Gastrocnemius medialis (tissue), 4 donors: ENCODE measurements at regions not wholly inside any gene's neighbourhood (a gene's known extent, or its start where the extent isn't known, plus 50 kb on each side); places are given as distances from the start of the nearest gene placed in this dataset.

ENCODE experiments used
- ATAC-seq, 2 donors: fragments of 150-250 bp; one replicate each; pipeline ENCODE4 v1.9.1; 2016
- DNase-seq, 2 donors: peaks; one replicate each; pipeline ENCODE4 v3.0.0-alpha.2; 2019
- H3K27ac ChIP-seq, 4 donors: fragments of 200-600 bp; sonication (generic); 1 replicate in 1 of 4; 2 replicates in 3 of 4; pipeline ENCODE4 v1.5.1; 2016 to 2018; ENCODE audit warnings: mild to moderate bottlenecking in 2 of 4, moderate library complexity in 1 of 4
- H3K27me3 ChIP-seq, 3 donors: fragments of 200-600 bp; sonication (generic) in 2 of 3; 1 replicate in 1 of 3; 2 replicates in 2 of 3; pipeline versions ENCODE4 v1.5.1 to v1.6.0; 2016 to 2019; ENCODE audit warnings: mild to moderate bottlenecking in 1 of 3, moderate library complexity in 1 of 3
- H3K36me3 ChIP-seq, 2 donors: fragments of 200-600 bp; sonication (generic) in 1 of 2; one replicate each; pipeline ENCODE4 v1.5.1; 2017 to 2018
- H3K4me1 ChIP-seq, 2 donors: fragments of 200-600 bp; sonication (generic) in 1 of 2; one replicate each; pipeline ENCODE4 v1.5.1; 2016 to 2017; ENCODE audit warnings: mild to moderate bottlenecking in 2 of 2
- H3K4me3 ChIP-seq, 4 donors: fragments of 200-600 bp; sonication (generic) in 3 of 4; 1 replicate in 1 of 4; 2 replicates in 3 of 4; pipeline ENCODE4 v1.5.1; 2016 to 2019; ENCODE audit warnings: mild to moderate bottlenecking in 2 of 4
- H3K9me3 ChIP-seq, 3 donors: fragments of 200-600 bp; sonication (generic) in 2 of 3; 1 replicate in 1 of 3; 2 replicates in 2 of 3; pipeline ENCODE4 v1.5.1; 2016 to 2019
- CTCF ChIP-seq, 5 experiments: fragments of 450-650 bp in 3 of 5; fragments of 200-600 bp in 2 of 5; sonication (generic) in 2 of 5; IDR thresholded peaks in 4 of 5; conservative IDR thresholded peaks in 1 of 5; 1 replicate in 4 of 5; 2 replicates in 1 of 5; pipeline ENCODE4 v1.5.1; 2016 to 2019; ENCODE audit warnings: antibody characterized with exemption in 5 of 5, mild to moderate bottlenecking in 3 of 5, moderate library complexity in 3 of 5
- POLR2A ChIP-seq, 2 donors: fragments of 450-650 bp; IDR thresholded peaks; one replicate each; pipeline ENCODE4 v1.6.1; 2017; ENCODE audit warnings: antibody characterized with exemption in 2 of 2, mild to moderate bottlenecking in 2 of 2, moderate library complexity in 2 of 2
- in situ Hi-C, 4 donors: fragments of 200-750 bp; cut with MboI; loops; one replicate each; pipeline versions ENCODE4 v1.15.0 to v1.8.0; 2017; ENCODE audit warnings: low sequenced_read_pairs in 4 of 4
- intact Hi-C: fragments of 100-400 bp; cut with DNase I; formaldehyde crosslinking; loops from one replicate; pipeline ENCODE4 v1.15.1; 2023; ENCODE audit warnings: low total_unique reads

GRCh38 chr13:54347531-54347930 is 1318.9 kb downstream of the OLFM4 start:
- H3K4me1 ChIP-seq = no peaks in the 10 kb centered on the region
- DNase-seq (no peak), ATAC-seq (no peak)
- no peaks in the 10 kb centered on the region for H3K27me3 ChIP-seq
- no peaks in the 10 kb centered on the region for H3K36me3 ChIP-seq
- H3K4me3 ChIP-seq = no peak overlapping the region
- TF ChIP-seq CTCF (IDR thresholded peaks at IDR 0.05 in 4 of 5, conservative IDR thresholded peaks at IDR 0.05 in 1 of 5) (no peak), POLR2A (IDR thresholded peaks at IDR 0.05) (no peak)
- no peak overlapping the region for H3K27ac ChIP-seq
- intact Hi-C loops (no loop called here), in situ Hi-C loops (no loop called here)
- H3K9me3 ChIP-seq = no peaks in the 10 kb centered on the region

- in situ Hi-C loops = no loop called here
- DNase-seq (no peak), ATAC-seq (no peak)
- no peak overlapping the region for H3K27ac ChIP-seq
- H3K4me3 ChIP-seq = no peak overlapping the region
- H3K4me1 ChIP-seq = no peaks in the 10 kb centered on the region
- intact Hi-C loops = loop anchor here (5.0 kb wide), 1 partner anchor 351 kb away; no protein-coding TSS in a partner anchor
- H3K27me3 ChIP-seq = no peaks in the 10 kb centered on the region
- TF ChIP-seq CTCF (IDR thresholded peaks at IDR 0.05 in 4 of 5, conservative IDR thresholded peaks at IDR 0.05 in 1 of 5) (no peak), POLR2A (IDR thresholded peaks at IDR 0.05) (no peak)
- no peaks in the 10 kb centered on the region for H3K36me3 ChIP-seq
- no peaks in the 10 kb centered on the region for H3K9me3 ChIP-seq
Measured at GRCh38 chr13:54356209-54356608, 1327.6 kb downstream of the OLFM4 start.

- Histone ChIP-seq H3K4me3 (no peak overlapping the region), H3K36me3 (no peaks in the 10 kb centered on the region), H3K27me3 (no peaks in the 10 kb centered on the region), H3K4me1 (no peaks in the 10 kb centered on the region), H3K27ac (no peak overlapping the region), H3K9me3 (no peaks in the 10 kb centered on the region)
- ATAC-seq = no peak
- TF ChIP-seq POLR2A (IDR thresholded peaks at IDR 0.05) = no peak
- TF ChIP-seq CTCF (IDR thresholded peaks at IDR 0.05 in 4 of 5, conservative IDR thresholded peaks at IDR 0.05 in 1 of 5) = no peak
- in situ Hi-C loops (no loop called here), intact Hi-C loops (loop anchor here (5.0 kb wide), 1 partner anchor 350 kb away; no protein-coding TSS in a partner anchor)
- DNase-seq = no peak
Measured at GRCh38 chr13:54356849-54357248, 1328.2 kb downstream of the OLFM4 start.

GRCh38 chr13:54357284-54357933 is 1328.8 kb downstream of the OLFM4 start:
- no peaks in the 10 kb centered on the region for H3K4me1 ChIP-seq
- no peaks in the 10 kb centered on the region for H3K36me3 ChIP-seq
- H3K4me3 ChIP-seq = no peak overlapping the region
- no peaks in the 10 kb centered on the region for H3K27me3 ChIP-seq
- no peaks in the 10 kb centered on the region for H3K9me3 ChIP-seq
- DNase-seq (no peak), ATAC-seq (no peak)
- H3K27ac ChIP-seq = no peak overlapping the region
- intact Hi-C loops (loop anchor here (5.0 kb wide), 1 partner anchor 350 kb away; no protein-coding TSS in a partner anchor), in situ Hi-C loops (no loop called here)
- TF ChIP-seq POLR2A (IDR thresholded peaks at IDR 0.05) (no peak), CTCF (IDR thresholded peaks at IDR 0.05 in 4 of 5, conservative IDR thresholded peaks at IDR 0.05 in 1 of 5) (no peak)

- H3K9me3 ChIP-seq = no peaks in the 10 kb centered on the region
- in situ Hi-C loops (no loop called here), intact Hi-C loops (no loop called here)
- ATAC-seq (no peak), DNase-seq (no peak)
- H3K36me3 ChIP-seq = no peaks in the 10 kb centered on the region
- H3K4me1 ChIP-seq = no peaks in the 10 kb centered on the region
- no peaks in the 10 kb centered on the region for H3K27me3 ChIP-seq
- no peak overlapping the region for H3K4me3 ChIP-seq
- TF ChIP-seq POLR2A (IDR thresholded peaks at IDR 0.05) = no peak
- TF ChIP-seq CTCF (IDR thresholded peaks at IDR 0.05 in 4 of 5, conservative IDR thresholded peaks at IDR 0.05 in 1 of 5) = no peak
- no peak overlapping the region for H3K27ac ChIP-seq
Measured at GRCh38 chr13:54361460-54361859, 1332.8 kb downstream of the OLFM4 start.
